Left ventricle myocardium inferior (tissue), 1 donor: ENCODE measurements at regions not wholly inside any gene's neighbourhood (a gene's known extent, or its start where the extent isn't known, plus 50 kb on each side); places are given as distances from the start of the nearest gene placed in this dataset.

Experiments used
- DNase-seq: peaks from one replicate; pipeline ENCODE4 v3.0.0-alpha.2; 2020
- H3K27ac ChIP-seq: fragments of 200-600 bp; replicated peaks from 2 replicates; pipeline ENCODE4 v1.8.0; 2021
- H3K27me3 ChIP-seq: fragments of 200-600 bp; 2 replicates; pipeline ENCODE4 v1.8.0; 2021; ENCODE audit warnings: low read depth
- H3K36me3 ChIP-seq: fragments of 200-600 bp; 2 replicates; pipeline ENCODE4 v1.8.0; 2021
- H3K4me1 ChIP-seq: fragments of 200-600 bp; 2 replicates; pipeline ENCODE4 v1.8.0; 2021
- H3K4me3 ChIP-seq: fragments of 200-600 bp; 2 replicates; pipeline ENCODE4 v1.8.0; 2021; ENCODE audit warnings: mild to moderate bottlenecking, moderate library complexity
- H3K9me3 ChIP-seq: fragments of 200-600 bp; replicated peaks from 2 replicates; pipeline ENCODE4 v1.8.0; 2021
- intact Hi-C: fragments of 100-400 bp; cut with micrococcal nuclease; formaldehyde crosslinking; loops from one replicate; pipeline ENCODE4 v1.11.0; 2022
- TF ChIP-seq, protein P1 (sequence below): fragments of 200-600 bp; IDR thresholded peaks from 2 replicates; pipeline ENCODE4 v1.8.0; 2021; ENCODE audit warnings: antibody characterized with exemption, mild to moderate bottlenecking, borderline replicate concordance
- donor health status: DM: no; HTN: yes; CAD: no; lungs with severe emphysema.

DNA sequence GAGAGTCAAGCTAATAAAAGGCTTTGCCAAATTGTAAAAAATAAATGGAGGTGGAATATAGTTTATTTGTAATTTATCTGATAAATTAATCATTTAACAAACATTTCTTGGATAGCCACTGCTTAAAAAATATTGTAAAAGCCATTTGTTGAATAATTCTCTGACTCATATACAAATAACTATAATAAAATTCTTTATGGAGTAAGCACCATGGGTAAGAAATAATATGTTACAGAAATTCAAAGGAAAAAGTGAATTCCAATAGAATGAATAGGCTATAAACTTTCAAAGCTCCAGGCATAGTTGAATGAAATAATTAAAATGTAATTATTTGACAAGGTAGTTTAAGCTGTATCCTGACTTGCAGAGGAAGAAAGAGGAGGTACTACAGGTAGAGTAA lies 291.4 kb upstream of the TMEM229A start:
- DNase-seq = no peak
- intact Hi-C loops = no loop called here
- Histone ChIP-seq H3K4me3 (no peak overlapping the region), H3K27me3 (no peaks in the 10 kb centered on the region), H3K36me3 (no peaks in the 10 kb centered on the region), H3K9me3 (peaks cover 4% of the 10 kb centered on the region), H3K4me1 (no peaks in the 10 kb centered on the region), H3K27ac (no peak overlapping the region)
- TF ChIP-seq, protein P1, sequence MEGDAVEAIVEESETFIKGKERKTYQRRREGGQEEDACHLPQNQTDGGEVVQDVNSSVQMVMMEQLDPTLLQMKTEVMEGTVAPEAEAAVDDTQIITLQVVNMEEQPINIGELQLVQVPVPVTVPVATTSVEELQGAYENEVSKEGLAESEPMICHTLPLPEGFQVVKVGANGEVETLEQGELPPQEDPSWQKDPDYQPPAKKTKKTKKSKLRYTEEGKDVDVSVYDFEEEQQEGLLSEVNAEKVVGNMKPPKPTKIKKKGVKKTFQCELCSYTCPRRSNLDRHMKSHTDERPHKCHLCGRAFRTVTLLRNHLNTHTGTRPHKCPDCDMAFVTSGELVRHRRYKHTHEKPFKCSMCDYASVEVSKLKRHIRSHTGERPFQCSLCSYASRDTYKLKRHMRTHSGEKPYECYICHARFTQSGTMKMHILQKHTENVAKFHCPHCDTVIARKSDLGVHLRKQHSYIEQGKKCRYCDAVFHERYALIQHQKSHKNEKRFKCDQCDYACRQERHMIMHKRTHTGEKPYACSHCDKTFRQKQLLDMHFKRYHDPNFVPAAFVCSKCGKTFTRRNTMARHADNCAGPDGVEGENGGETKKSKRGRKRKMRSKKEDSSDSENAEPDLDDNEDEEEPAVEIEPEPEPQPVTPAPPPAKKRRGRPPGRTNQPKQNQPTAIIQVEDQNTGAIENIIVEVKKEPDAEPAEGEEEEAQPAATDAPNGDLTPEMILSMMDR = no peak

DNA sequence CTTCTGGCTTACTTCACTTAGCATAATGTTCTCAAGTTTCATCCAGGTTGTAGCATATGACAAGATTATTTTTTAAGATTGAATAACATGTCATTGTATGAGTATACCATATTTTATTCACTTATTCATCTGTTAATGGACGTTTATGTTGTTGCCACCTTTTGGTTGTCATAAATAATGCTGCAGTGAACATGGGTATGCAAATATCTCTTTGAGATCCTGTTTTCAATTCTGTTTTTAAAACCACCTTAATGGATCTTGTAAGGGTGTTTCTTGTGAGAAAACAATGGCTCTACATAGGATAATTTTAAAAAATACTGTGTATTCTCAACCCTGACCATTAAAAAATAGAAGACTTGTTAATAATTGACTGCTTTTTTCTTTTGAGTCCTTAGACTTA lies 290.7 kb upstream of the TMEM229A start:
- Histone ChIP-seq H3K9me3 (peaks cover 4% of the 10 kb centered on the region), H3K27ac (no peak overlapping the region), H3K4me3 (no peak overlapping the region), H3K4me1 (no peaks in the 10 kb centered on the region), H3K27me3 (no peaks in the 10 kb centered on the region), H3K36me3 (no peaks in the 10 kb centered on the region)
- DNase-seq = no peak
- TF ChIP-seq, protein P1 = no peak
- intact Hi-C loops = no loop called here

DNA sequence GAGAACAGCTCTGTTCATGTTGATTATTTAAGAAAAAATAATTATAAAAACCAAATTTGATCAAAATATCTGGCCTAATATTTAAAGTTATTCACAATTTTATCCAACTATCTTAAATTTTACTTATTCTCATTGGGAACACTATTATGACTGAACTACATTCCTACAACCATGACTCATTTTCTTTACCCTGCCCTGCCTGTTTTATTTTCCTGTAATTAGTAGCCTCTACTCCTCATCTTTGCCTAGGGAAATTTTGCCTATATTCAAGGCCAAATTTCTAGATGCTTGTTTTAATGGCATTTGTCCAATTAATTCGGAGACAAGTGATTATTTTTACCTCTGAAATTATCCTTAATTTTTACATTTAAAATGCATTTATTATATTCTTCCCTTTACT lies 289.7 kb upstream of the TMEM229A start:
- Histone ChIP-seq H3K36me3 (no peaks in the 10 kb centered on the region), H3K27ac (no peak overlapping the region), H3K4me1 (no peaks in the 10 kb centered on the region), H3K4me3 (no peak overlapping the region), H3K9me3 (peaks cover 4% of the 10 kb centered on the region), H3K27me3 (no peaks in the 10 kb centered on the region)
- intact Hi-C loops = no loop called here
- DNase-seq = no peak
- TF ChIP-seq, protein P1 = no peak

DNA sequence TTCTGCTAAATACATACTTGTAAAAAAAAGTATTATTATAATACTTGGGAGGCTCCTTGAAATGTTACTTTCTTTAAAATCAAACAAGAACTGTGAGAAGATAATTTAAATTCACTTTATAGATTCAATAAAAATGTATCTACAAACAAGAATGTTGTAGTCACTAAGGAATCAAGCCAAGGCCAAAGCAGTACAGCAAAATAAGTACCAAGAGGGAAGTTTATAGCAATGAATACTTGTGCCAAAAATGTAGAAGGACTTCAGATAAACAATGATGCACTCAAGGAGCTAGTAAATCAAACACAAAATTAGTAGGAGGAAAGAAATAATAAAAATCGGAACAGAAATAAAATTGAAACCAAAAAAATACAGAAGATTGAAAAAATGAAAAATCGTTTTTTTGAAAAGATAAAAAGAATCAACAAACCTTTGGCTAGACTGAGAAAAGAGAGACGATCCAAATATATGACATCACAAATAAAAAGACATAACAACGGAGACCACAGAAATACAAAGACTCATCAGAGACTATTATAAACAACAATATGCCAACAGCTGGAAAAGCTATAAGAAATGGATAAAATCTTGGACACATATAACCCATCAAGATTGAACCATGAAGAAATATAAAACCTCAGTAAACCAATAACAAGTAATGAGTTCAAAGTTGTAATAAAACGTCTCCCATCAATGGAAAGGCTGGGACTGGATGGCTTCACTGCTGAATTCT lies 286.0 kb upstream of the TMEM229A start:
- TF ChIP-seq, protein P1 = no peak
- H3K27me3 ChIP-seq = no peaks in the 10 kb centered on the region
- no peaks in the 10 kb centered on the region for H3K36me3 ChIP-seq
- no peak for DNase-seq
- no peaks in the 10 kb centered on the region for H3K4me1 ChIP-seq
- no peaks in the 10 kb centered on the region for H3K9me3 ChIP-seq
- no peak overlapping the region for H3K27ac ChIP-seq
- no peak overlapping the region for H3K4me3 ChIP-seq
- intact Hi-C loops = no loop called here

DNA sequence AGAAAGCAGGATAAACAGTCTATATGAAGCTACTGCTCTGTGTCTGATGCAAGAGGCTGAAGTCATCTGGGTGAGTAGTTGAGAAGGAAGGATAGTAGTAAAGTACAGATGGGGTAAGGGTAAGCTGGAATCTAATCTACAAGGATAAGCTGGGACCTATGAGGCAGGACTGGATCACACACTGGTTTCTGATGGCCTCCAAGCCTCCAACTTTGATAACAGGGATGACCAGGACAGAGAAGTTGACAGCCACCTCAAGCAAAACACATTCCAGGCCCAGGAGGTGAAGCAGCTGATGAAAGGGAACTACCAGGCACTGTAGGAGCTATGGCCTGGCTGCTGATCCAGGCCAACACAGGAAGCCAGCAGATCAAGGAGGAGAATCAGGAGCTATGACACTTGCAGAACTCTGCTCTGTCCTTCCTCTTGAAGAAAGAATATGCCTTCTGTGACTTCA lies 278.1 kb upstream of the TMEM229A start:
- no peak for DNase-seq
- intact Hi-C loops = no loop called here
- H3K27me3 ChIP-seq = no peaks in the 10 kb centered on the region
- no peaks in the 10 kb centered on the region for H3K4me1 ChIP-seq
- H3K4me3 ChIP-seq = no peak overlapping the region
- H3K27ac ChIP-seq = no peak overlapping the region
- TF ChIP-seq, protein P1 = no peak
- H3K9me3 ChIP-seq = no peaks in the 10 kb centered on the region
- H3K36me3 ChIP-seq = no peaks in the 10 kb centered on the region
